ENCODE measurements at regions not wholly inside any gene's neighbourhood (a gene's known extent, or its start where the extent isn't known, plus 50 kb on each side); places are given as distances from the start of the nearest gene placed in this dataset.

GRCh38 chr3:8441969-8442559, 59.6 kb upstream of the LMCD1 start:
- peak; percentile 87 for DNase-seq

GRCh38 chr3:8442993-8443650, 58.5 kb upstream of the LMCD1 start:
- DNase-seq: no peak

- peak; percentile 99 for DNase-seq
Measured at GRCh38 chr3:8443829-8444791, 57.5 kb upstream of the LMCD1 start.

GRCh38 chr3:8444883-8445282, 56.7 kb upstream of the LMCD1 start:
- DNase-seq: no peak

GRCh38 chr3:8445861-8446260, 55.8 kb upstream of the LMCD1 start:
- peak; percentile 95 for DNase-seq

GRCh38 chr3:8446845-8447244, 54.8 kb upstream of the LMCD1 start:
- no peak for DNase-seq

- peak; percentile 48 for DNase-seq
Measured at GRCh38 chr3:8450618-8451017, 51.0 kb upstream of the LMCD1 start.

- DNase-seq: peak; percentile 90
Measured at GRCh38 chr3:8451696-8452095, 49.9 kb upstream of the LMCD1 start.
